ENCODE measurements at regions not wholly inside any gene's neighbourhood (a gene's known extent, or its start where the extent isn't known, plus 50 kb on each side); places are given as distances from the start of the nearest gene placed in this dataset.

DNA sequence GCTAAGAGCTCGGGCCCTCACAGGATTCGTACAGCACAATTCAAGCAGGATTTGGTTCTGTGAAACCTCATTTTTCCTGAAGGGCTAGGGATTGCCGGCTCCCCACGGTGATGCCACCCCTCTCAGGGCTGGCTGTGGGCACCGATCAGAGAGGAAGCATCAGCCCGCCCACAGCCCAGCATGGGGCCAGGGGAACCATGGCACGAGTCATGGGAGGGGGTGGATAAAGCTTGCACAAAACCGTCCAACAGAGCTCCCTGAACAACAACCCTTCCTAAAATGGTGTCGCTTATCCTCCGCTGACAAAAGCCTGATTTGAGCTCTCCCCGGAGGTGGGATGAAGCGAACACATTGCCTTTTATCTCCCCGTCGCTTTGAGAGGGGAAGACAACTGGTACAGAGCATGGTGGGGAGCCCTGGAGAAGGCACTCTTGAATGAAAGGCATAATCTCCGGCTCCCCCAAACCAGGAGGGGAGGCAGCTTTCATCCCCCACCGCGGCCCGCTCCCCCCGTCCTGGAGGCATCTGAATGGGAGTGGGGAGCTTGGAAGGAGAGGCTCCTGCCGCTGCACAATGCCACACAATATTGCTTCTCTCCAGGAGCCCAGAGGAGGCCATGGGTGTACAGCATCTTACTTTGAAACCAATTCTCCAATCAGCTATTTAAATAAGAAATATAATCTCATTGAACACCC, 144.0 kb downstream of the RPS24 start:
- H3K9ac ChIP-seq: no peak overlapping the region
- ChIA-PET CTCF (interaction anchor here (4.8 kb wide), 1 partner anchor 130 kb away, joined by 23 read pairs; no protein-coding TSS in a partner anchor), POLR2A (no interaction called here)
- H3K9me3 ChIP-seq: no peaks in the 10 kb centered on the region
- no peaks in the 10 kb centered on the region for H3K9me2 ChIP-seq
- no peaks in the 10 kb centered on the region for H3K79me2 ChIP-seq (ENCODE audit: insufficient read depth)
- H3K4me1 ChIP-seq (ENCODE audit: control insufficient read depth in 1 of 2, insufficient read depth in 2 of 2, low read depth in 1 of 2, low read length in 1 of 2): no peaks in the 10 kb centered on the region; a peak in 1 of 4 replicates
- H2AFZ ChIP-seq (ENCODE audit: low read depth): no peak overlapping the region
- TF ChIP-seq FOXJ3 (CRISPR knock-in tag; IDR thresholded peaks at IDR 0.05) (no peak), RXRA (IDR thresholded peaks at IDR 0.05; ENCODE audit: borderline replicate concordance, low read depth) (no peak), JUND (IDR thresholded peaks at IDR 0.05) (no peak), YY1 (IDR thresholded peaks at IDR 0.05; ENCODE audit: low read depth) (no peak), RAD21 (IDR thresholded peaks at IDR 0.05; ENCODE audit: low read length) (no peak), NRF1 (IDR thresholded peaks at IDR 0.05; ENCODE audit: low read depth, low read length) (no peak), TAF1 (IDR thresholded peaks at IDR 0.05; ENCODE audit: borderline replicate concordance, low read depth, low read length) (no peak), POLR2AphosphoS5 (IDR thresholded peaks at IDR 0.05; ENCODE audit: low read depth, low read length) (no peak), MEF2A (IDR thresholded peaks at IDR 0.05; ENCODE audit: borderline replicate concordance, low read depth) (no peak), FOXM1 (IDR thresholded peaks at IDR 0.05; ENCODE audit: low read depth) (no peak), MXI1 (IDR thresholded peaks at IDR 0.05; ENCODE audit: low read depth, low read length) (no peak), TCF12 (IDR thresholded peaks at IDR 0.05) (no peak), ELF1 (IDR thresholded peaks at IDR 0.05) (no peak)
- TF ChIP-seq, protein P1, sequence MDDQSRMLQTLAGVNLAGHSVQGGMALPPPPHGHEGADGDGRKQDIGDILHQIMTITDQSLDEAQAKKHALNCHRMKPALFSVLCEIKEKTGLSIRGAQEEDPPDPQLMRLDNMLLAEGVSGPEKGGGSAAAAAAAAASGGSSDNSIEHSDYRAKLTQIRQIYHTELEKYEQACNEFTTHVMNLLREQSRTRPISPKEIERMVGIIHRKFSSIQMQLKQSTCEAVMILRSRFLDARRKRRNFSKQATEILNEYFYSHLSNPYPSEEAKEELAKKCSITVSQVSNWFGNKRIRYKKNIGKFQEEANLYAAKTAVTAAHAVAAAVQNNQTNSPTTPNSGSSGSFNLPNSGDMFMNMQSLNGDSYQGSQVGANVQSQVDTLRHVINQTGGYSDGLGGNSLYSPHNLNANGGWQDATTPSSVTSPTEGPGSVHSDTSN (IDR thresholded peaks at IDR 0.05): no peak
- TF ChIP-seq, protein P2, sequence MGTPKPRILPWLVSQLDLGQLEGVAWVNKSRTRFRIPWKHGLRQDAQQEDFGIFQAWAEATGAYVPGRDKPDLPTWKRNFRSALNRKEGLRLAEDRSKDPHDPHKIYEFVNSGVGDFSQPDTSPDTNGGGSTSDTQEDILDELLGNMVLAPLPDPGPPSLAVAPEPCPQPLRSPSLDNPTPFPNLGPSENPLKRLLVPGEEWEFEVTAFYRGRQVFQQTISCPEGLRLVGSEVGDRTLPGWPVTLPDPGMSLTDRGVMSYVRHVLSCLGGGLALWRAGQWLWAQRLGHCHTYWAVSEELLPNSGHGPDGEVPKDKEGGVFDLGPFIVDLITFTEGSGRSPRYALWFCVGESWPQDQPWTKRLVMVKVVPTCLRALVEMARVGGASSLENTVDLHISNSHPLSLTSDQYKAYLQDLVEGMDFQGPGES (IDR thresholded peaks at IDR 0.05; ENCODE audit: low read depth, low read length): no peak
- TF ChIP-seq, protein P3, sequence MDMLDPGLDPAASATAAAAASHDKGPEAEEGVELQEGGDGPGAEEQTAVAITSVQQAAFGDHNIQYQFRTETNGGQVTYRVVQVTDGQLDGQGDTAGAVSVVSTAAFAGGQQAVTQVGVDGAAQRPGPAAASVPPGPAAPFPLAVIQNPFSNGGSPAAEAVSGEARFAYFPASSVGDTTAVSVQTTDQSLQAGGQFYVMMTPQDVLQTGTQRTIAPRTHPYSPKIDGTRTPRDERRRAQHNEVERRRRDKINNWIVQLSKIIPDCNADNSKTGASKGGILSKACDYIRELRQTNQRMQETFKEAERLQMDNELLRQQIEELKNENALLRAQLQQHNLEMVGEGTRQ (IDR thresholded peaks at IDR 0.05; ENCODE audit: borderline replicate concordance, low read depth, low read length): no peak
- H3K4me2 ChIP-seq: no peak overlapping the region
- H3K27me3 ChIP-seq (ENCODE audit: insufficient read depth): no peaks in the 10 kb centered on the region
- H3K27ac ChIP-seq (ENCODE audit: low read depth in 2 of 2, low read length in 1 of 2): no peak overlapping the region
- 73% methylated on average over 16 of the region's 20 CpGs for WGBS (ENCODE audit: low lambda C conversion rate)
- H3F3A ChIP-seq (replicated peaks; ENCODE audit: insufficient read depth): no peaks in the 10 kb centered on the region
- no peaks in the 10 kb centered on the region for H3K36me3 ChIP-seq (replicated peaks in 1 of 2; ENCODE audit: control insufficient read depth in 1 of 2, insufficient read depth in 2 of 2, low read length in 1 of 2)
- no peak for DNase-seq
- no peaks in the 10 kb centered on the region for H4K20me1 ChIP-seq (ENCODE audit: insufficient read depth)
- H3K4me3 ChIP-seq (ENCODE audit: low read depth in 2 of 2, low read length in 1 of 2): no peak overlapping the region

DNA sequence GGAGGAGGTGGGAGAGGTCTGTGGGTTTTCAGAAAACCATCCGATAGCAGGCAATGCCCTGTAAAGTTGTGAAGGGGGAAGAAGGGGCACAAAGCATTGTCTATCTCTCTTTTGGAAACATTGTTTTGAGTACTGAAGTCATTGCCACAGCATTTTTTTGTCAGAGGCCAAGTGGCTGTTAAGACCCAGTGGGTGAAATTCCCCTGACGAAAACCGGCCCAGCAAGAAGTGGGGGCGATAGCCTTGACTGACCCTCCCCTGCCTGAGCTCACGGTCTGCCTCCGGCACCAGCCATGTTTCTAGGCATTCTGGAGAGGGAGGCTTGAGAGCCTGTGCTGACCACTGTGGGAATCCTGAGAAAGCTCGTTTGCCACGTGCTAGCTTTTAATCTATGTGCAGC, 144.7 kb downstream of the RPS24 start:
- CTCF ChIA-PET: interaction anchor here (4.8 kb wide), 1 partner anchor 131 kb away, joined by 23 read pairs; no protein-coding TSS in a partner anchor
- Histone ChIP-seq H3K9me3 (no peaks in the 10 kb centered on the region), H3K4me3 (ENCODE audit: low read depth in 2 of 2, low read length in 1 of 2) (no peak overlapping the region), H3K4me1 (ENCODE audit: control insufficient read depth in 1 of 2, insufficient read depth in 2 of 2, low read depth in 1 of 2, low read length in 1 of 2) (no peaks in the 10 kb centered on the region; a peak in 1 of 4 replicates), H2AFZ (ENCODE audit: low read depth) (no peak overlapping the region), H3K79me2 (ENCODE audit: insufficient read depth) (no peaks in the 10 kb centered on the region), H3K9ac (no peak overlapping the region), H3K9me2 (no peaks in the 10 kb centered on the region), H3K36me3 (replicated peaks in 1 of 2; ENCODE audit: control insufficient read depth in 1 of 2, insufficient read depth in 2 of 2, low read length in 1 of 2) (no peaks in the 10 kb centered on the region), H3F3A (replicated peaks; ENCODE audit: insufficient read depth) (no peaks in the 10 kb centered on the region), H3K27me3 (ENCODE audit: insufficient read depth) (no peaks in the 10 kb centered on the region), H4K20me1 (ENCODE audit: insufficient read depth) (no peaks in the 10 kb centered on the region), H3K4me2 (no peak overlapping the region), H3K27ac (ENCODE audit: low read depth in 2 of 2, low read length in 1 of 2) (no peak overlapping the region)
- POLR2A ChIA-PET: interaction anchor here (0.6 kb wide), 1 partner anchor 16 kb away, joined by 3 read pairs; no protein-coding TSS in a partner anchor
- no peak for DNase-seq
- 61% methylated on average over 2 of the region's 8 CpGs for WGBS (ENCODE audit: low lambda C conversion rate)
- TF ChIP-seq, protein P1 (IDR thresholded peaks at IDR 0.05): no peak
- TF ChIP-seq GABPA (IDR thresholded peaks at IDR 0.05; ENCODE audit: low read depth) (no peak), TAF1 (IDR thresholded peaks at IDR 0.05; ENCODE audit: borderline replicate concordance, low read depth, low read length) (no peak), EP300 (IDR thresholded peaks at IDR 0.05; ENCODE audit: borderline replicate concordance in 1 of 2, low read depth in 1 of 2, low read length in 1 of 2) (no peak), SIN3A (IDR thresholded peaks at IDR 0.05; ENCODE audit: borderline replicate concordance, low read depth, low read length) (no peak), RCOR1 (IDR thresholded peaks at IDR 0.05; ENCODE audit: low read length) (no peak), SMC3 (IDR thresholded peaks at IDR 0.05; ENCODE audit: low read depth, low read length) (no peak), TCF12 (IDR thresholded peaks at IDR 0.05) (no peak), RXRA (IDR thresholded peaks at IDR 0.05; ENCODE audit: borderline replicate concordance, low read depth) (no peak), FOXM1 (IDR thresholded peaks at IDR 0.05; ENCODE audit: low read depth) (no peak), NRF1 (IDR thresholded peaks at IDR 0.05; ENCODE audit: low read depth, low read length) (no peak), FOSL2 (IDR thresholded peaks at IDR 0.05; ENCODE audit: borderline replicate concordance, low read depth) (no peak)
- TF ChIP-seq, protein P2 (IDR thresholded peaks at IDR 0.05; ENCODE audit: low read depth, low read length): no peak
- TF ChIP-seq, protein P4, sequence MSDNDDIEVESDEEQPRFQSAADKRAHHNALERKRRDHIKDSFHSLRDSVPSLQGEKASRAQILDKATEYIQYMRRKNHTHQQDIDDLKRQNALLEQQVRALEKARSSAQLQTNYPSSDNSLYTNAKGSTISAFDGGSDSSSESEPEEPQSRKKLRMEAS (IDR thresholded peaks at IDR 0.05; ENCODE audit: low read depth): no peak
